ENCODE measurements at regions not wholly inside any gene's neighbourhood (a gene's known extent, or its start where the extent isn't known, plus 50 kb on each side); places are given as distances from the start of the nearest gene placed in this dataset.

DNA sequence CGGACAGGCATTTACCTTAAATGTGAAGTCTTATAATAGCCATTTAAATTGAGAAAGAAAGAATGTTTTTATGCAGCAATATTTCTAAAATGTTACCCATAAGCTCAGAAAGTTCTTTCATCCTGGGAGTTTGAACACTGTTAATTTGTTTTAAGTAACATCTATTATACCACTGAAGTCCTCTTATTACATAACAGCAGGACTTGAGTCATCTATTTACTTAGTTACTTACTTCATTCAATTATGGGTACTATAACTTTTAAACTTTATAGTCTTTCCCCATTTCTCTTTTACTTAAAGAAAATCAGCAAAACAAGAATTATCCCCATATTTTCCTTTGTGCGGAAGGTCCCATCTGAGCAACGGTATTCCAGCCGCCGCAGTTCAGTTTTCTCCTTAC is 473.1 kb downstream of the ETNK1 start:
- no peak overlapping the region for H3K4me3 ChIP-seq (ENCODE audit: low read depth in 1 of 2, low read length in 1 of 2)
- H3K27me3 ChIP-seq: no peaks in the 10 kb centered on the region
- H3K27ac ChIP-seq: no peak overlapping the region
- no peak for TF ChIP-seq CTCF (IDR thresholded peaks at IDR 0.05)
- H3K36me3 ChIP-seq: no peaks in the 10 kb centered on the region
- H3K4me1 ChIP-seq (ENCODE audit: control insufficient read depth in 1 of 2, insufficient read depth in 1 of 2, low read depth in 1 of 2, low read length in 1 of 2): no peaks in the 10 kb centered on the region
- H3K9me3 ChIP-seq: no peaks in the 10 kb centered on the region

DNA sequence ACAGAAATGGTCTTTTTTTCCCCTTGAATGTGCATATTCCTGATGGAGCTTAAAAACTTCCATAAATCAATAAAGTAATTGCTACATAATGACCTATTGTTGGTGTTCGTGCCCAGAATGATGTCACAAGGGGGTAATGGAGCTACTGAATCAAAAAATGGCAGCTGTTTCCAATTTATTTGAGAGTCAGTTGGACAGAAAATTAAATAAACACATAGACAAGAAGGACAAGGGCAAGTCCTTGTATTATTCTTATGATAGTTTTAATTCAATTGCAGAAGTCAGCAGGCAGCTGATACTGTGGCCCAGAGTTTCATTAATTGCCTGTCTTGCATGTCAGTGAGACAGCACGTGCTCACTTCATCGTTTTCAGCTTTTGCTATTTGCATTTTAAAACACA is 473.5 kb downstream of the ETNK1 start:
- Histone ChIP-seq H3K27me3 (no peaks in the 10 kb centered on the region), H3K4me1 (ENCODE audit: control insufficient read depth in 1 of 2, insufficient read depth in 1 of 2, low read depth in 1 of 2, low read length in 1 of 2) (no peaks in the 10 kb centered on the region), H3K27ac (no peak overlapping the region), H3K36me3 (no peaks in the 10 kb centered on the region), H3K4me3 (ENCODE audit: low read depth in 1 of 2, low read length in 1 of 2) (no peak overlapping the region), H3K9me3 (no peaks in the 10 kb centered on the region)
- TF ChIP-seq CTCF (IDR thresholded peaks at IDR 0.05): no peak

DNA sequence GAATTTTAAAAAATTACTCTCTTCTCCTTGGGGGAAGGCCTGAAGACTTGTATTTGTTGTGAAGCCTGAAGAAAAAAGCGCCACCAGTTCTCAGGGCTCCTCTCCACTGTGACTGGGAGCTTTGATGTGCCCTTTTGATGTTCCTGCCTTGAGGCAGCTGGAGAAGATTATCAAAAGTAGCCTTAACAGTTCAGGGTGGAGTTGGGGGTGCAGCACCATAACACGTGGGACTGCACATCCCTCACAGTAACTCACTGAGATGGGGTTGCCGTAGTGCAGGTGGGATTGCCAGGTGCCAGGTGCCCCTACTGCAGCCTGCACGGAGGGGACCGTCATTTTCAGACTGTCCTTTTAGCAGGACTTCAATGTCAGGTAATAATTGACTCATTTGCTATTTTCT is 474.1 kb downstream of the ETNK1 start:
- H3K27me3 ChIP-seq: no peaks in the 10 kb centered on the region
- no peak overlapping the region for H3K4me3 ChIP-seq (ENCODE audit: low read depth in 1 of 2, low read length in 1 of 2)
- no peak overlapping the region for H3K27ac ChIP-seq
- H3K4me1 ChIP-seq (ENCODE audit: control insufficient read depth in 1 of 2, insufficient read depth in 1 of 2, low read depth in 1 of 2, low read length in 1 of 2): no peaks in the 10 kb centered on the region
- H3K36me3 ChIP-seq: no peaks in the 10 kb centered on the region
- TF ChIP-seq CTCF (IDR thresholded peaks at IDR 0.05): no peak
- no peaks in the 10 kb centered on the region for H3K9me3 ChIP-seq

DNA sequence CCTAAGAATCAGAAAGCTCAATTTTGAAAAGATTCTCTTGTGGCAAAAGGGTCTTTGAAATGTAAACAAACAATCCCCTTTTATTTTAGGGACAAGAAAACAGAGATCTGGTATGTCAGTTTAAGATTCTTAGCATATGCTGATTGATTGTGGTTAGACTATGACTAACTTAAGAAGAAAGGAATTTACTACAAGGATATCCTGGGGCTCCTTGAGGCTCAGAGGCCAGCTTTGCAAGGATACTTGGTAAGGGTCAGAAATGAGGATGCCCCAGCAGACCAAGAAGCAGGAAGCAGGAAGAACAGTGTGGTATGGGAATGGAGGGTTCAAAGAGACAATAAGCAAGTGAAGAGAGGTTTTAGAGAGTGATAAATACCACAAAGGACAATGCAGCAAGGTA is 474.6 kb downstream of the ETNK1 start:
- Histone ChIP-seq H3K4me1 (ENCODE audit: control insufficient read depth in 1 of 2, insufficient read depth in 1 of 2, low read depth in 1 of 2, low read length in 1 of 2) (no peaks in the 10 kb centered on the region), H3K9me3 (no peaks in the 10 kb centered on the region), H3K27me3 (no peaks in the 10 kb centered on the region), H3K4me3 (ENCODE audit: low read depth in 1 of 2, low read length in 1 of 2) (no peak overlapping the region), H3K36me3 (no peaks in the 10 kb centered on the region), H3K27ac (no peak overlapping the region)
- TF ChIP-seq CTCF (IDR thresholded peaks at IDR 0.05): no peak

GRCh38 chr12:23108957-23109356 is 484.0 kb downstream of the ETNK1 start:
- Histone ChIP-seq H3K27me3 (no peaks in the 10 kb centered on the region), H3K27ac (no peak overlapping the region), H3K36me3 (no peaks in the 10 kb centered on the region), H3K4me1 (ENCODE audit: control insufficient read depth in 1 of 2, insufficient read depth in 1 of 2, low read depth in 1 of 2, low read length in 1 of 2) (no peaks in the 10 kb centered on the region), H3K9me3 (no peaks in the 10 kb centered on the region), H3K4me3 (ENCODE audit: low read depth in 1 of 2, low read length in 1 of 2) (no peak overlapping the region)
- TF ChIP-seq CTCF (IDR thresholded peaks at IDR 0.05): no peak

DNA sequence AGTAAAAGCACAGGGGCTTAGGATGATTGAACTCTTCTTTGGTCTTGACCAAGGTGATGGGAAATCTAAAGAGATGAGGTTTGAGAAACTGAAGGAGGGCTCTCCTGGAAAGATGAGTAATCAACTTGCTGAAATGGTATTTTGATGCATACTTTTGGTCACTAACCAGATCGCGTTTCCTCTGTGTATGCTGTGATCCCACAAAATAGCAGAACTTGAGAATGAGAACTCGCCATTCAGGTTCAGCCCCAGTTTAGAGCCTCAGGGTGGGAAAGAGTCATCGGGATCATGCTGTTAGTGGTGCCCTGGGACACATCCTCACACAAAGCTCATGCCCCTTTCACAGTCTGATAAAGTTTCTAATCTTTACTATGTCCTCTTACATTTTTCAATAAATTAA is 488.8 kb downstream of the ETNK1 start:
- Histone ChIP-seq H3K27ac (no peak overlapping the region), H3K27me3 (no peaks in the 10 kb centered on the region)
- TF ChIP-seq CTCF (IDR thresholded peaks at IDR 0.05): no peak

More for the DNA sequence above, 488.8 kb downstream of the ETNK1 start:
- Histone ChIP-seq H3K36me3 (no peaks in the 10 kb centered on the region), H3K4me1 (ENCODE audit: control insufficient read depth in 1 of 2, insufficient read depth in 1 of 2, low read depth in 1 of 2, low read length in 1 of 2) (no peaks in the 10 kb centered on the region), H3K9me3 (no peaks in the 10 kb centered on the region), H3K4me3 (ENCODE audit: low read depth in 1 of 2, low read length in 1 of 2) (no peak overlapping the region)

Data from neutrophil (primary cell).